T1000 (cell line): ENCODE measurements at regions not wholly inside any gene's neighbourhood (a gene's known extent, or its start where the extent isn't known, plus 50 kb on each side); places are given as distances from the start of the nearest gene placed in this dataset.

Experiments
- DNase-seq: peaks from one replicate; lab custom pipeline; 2025; ENCODE audit warnings: mixed read lengths; lab: John Stamatoyannopoulos, UW

DNA sequence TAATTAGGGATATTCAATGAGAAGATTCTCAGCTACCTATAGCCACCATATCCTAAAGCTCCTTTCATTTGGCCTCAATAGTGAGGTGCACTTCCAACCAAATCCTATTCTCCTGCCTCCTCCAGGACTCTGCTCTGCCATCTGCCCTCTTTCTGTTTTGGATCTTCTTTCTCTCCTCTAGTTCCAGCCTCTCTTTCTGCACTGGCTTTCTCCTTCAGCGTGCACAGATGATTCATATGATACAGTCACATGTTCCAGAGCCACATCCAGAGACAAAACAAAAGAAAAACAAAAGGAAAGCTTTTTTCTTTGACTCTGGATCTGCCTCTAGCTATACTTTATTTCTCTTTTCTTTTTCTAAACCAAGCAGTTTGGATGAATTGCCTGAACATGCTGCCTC, 531.9 kb upstream of the MAN1A1 start:
- DNase-seq = no peak

DNA sequence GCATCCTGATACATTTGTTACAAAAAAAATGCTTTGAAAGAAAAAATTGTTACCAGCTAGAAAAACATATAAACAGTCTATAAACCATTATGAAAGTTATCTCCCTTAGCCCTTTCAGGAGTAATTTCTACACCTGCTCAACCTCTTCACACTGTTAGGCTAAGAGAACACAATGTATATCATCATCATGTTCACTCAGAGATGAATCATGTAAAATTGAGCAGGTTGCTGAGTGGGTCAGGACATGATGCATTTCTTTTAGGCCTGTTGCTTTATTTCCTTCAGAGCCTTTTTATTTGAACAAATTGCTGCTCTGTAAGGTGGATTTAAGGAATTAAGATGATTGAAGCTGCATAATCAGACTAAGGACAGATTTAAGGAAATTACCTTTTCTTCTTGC, 531.3 kb upstream of the MAN1A1 start:
- no peak for DNase-seq

DNA sequence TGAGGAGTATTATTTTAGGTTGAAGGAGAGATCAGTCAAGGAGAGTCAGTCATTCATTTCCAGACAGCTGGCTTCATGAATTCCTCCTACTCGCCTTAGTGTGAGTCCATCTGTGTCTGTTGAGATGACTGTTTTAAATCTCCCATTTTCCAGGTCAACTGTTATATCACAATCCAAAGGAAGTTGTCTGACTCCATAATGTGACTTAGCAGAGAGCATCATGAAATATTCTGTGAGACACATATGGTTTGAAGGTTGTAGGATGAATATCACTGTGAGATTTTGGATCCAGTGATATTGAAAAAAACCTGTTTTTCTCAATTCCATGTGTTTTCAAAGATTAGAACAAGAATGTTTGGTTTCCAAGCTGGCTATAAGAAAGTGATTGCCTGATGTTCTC, 530.2 kb upstream of the MAN1A1 start:
- no peak for DNase-seq

DNA sequence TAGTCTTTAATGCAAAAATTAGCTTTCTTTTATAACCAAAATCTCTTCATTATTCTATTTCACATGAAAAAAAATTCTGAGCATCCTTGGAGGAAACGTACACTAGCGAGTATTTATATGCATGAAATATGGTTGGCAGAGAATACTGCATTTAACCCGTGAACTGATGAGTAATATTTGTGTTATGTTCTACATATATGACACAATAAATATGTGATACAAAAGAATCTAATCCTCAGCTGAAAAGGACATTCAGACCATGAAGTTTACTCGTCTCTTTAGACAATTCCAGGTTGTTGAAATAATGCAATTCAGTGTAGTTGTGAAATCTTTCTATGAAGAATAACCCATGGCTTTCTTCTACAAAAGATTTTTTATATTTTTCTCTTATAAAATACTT, 524.8 kb upstream of the MAN1A1 start:
- no peak for DNase-seq

DNA sequence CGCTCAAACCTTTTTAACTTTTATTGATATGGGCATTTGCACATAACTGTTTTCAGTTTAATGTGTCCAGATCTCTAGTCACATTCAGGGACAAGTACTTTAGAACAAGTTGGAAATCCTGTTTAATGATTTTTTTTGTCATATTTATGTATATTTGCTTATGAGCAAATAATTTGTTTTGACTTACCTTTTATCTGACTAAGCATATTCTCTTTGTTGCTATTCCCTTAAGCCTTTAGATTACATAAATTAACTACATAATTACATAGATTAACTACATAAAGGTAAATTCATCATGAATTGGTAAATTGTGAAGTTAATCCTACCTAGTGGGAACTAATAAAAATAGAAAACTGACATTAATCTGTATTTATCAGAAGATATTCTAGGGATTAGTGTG, 523.5 kb upstream of the MAN1A1 start:
- DNase-seq = no peak

DNA sequence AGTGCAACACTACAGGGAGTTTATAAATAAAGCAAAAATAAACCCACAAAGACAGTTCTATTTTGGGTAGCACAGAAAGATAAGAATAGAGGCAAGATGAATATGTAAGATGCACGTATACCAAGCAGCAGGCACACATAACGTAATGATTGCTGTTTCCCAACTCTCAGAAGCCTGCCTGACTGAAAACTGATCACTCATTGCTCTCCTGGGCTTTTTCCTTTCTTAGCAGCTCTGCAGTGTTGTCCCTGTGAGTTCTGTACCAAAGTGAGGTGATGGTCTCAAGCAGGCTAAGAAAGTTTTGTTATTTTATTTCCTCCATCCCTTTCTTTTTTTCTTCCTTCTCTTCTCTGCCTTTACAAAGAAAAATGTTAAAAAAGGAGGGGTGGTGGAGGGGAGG, 522.0 kb upstream of the MAN1A1 start:
- DNase-seq = no peak

DNA sequence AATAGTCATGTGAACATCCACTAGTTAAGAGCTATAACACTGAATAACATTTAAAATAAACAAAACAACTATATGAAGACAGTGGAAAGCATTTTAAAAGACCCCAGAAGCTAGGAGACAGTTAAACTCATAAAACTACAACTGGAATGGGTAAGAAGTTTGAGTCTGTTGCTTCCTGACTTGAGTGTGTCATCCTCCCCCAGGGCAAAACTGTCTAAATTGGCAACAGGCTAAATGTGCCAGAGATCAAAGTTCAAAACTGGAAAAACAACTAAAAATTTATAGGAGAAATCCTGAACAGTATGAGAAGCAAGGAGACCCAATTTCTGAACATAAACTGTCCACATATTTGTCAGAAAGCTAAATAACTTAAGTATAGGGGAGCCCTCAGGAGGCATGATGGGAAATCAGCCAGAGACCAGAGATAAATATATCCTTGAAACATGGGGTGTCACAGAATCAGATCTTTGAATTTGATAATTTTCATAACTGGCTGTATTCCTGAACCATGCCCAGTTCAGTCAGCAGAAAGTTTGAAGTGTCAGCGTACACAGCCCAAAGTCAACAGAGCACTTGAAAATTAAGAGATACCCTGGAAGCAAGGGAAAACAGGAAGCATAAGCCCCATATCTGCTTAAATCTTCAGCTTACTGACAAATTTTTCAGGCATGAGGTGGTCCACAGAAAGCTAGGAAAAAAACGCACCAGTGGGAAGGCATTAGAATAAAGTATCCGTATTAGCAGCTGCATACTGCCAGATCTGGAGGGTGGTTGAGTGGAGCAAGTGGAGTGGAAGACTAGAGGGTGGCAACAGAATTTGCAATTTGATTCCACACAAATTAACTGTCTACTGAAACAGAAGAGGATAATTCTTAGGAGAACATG, 516.1 kb upstream of the MAN1A1 start:
- peak; percentile 33 for DNase-seq

DNA sequence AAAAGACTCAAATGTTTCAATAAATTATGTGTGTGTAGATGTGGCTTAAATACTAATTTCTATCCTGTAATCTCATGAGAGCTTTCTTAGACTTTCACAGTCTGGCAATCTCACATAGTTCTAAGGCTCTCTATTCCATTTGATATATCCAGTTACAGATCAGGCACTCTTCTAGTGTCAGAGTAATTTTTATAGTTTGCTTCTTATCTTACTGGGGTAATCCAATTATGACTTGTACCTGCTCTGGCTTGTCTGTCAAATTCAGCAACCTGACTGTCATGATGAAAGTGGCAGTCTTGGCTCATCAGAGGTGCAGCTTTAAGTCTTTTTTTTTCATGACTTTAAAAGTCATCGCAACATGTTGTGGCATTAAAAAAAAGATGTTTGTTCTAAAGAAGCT, 513.2 kb upstream of the MAN1A1 start:
- no peak for DNase-seq

DNA sequence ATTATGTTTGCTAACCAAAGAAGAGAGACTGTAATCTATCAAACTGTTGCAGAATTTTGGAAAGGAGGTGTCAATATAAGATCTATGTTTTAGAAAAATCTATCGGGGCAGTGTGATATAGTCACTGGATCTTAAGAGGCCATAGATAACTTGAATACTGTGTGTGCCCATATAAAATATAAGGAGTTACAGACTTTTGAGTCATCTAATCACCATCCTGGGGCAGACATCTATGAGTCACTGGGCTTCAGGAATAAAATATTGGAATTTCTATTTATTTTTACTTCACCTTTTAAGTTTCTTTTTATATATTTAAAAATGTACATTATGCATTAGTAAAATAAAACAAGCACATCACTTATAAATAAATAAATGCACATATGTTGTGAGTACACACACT, 509.3 kb upstream of the MAN1A1 start:
- DNase-seq = no peak

DNA sequence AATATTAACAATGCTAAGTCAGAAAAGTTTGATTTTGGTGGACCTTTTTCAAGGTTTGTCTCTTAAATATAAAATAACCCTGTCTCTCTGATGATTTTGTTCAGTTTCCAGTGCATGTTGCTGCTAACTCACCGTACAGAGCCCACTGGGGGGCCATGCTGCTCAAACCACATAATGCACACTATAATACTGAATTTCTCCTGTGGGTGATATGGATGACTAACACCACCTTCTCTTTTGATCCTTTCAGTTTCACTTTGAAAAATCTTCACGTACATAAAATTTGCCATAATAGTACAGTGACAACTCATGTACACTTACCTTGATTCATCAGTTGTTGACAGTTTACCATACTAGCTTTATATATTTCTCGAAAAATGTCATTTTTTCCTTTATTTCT, 506.6 kb upstream of the MAN1A1 start:
- no peak for DNase-seq

DNA sequence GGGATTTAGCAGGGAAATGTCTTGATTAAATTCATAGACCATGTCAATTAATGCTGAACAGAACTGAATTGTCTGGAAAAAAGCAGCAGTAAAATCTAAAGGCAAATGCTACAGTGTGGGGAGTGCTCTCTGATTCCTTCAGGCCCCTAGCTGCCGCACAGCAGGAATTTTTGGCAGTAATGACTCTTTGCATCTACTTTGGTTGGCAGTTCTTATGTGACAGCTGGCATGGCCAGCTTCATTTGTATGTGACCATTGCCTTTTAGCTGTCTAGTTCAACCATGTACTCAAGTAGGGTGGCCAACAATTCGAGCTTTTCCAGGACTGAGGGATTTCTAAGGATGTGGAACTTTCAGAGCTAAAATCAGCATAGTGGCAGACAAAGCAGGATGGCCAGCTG, 499.1 kb upstream of the MAN1A1 start:
- no peak for DNase-seq

DNA sequence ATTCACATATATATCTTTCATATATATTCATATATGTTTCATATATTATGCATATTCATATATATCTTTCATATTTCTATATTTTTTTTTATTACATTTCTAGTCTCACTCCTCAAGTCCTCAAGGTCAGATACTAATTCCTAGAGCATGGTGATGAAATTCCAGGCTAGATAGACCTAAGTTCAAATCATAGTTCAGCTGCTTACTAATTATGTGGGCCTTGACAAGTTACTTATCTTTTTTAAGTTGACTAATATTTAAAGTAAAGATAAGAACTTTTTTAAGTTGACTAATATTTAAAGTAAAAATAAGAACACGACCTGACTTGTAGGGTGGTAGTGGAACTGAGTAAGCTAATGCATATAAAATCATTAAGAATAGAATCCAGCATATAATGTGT, 495.6 kb upstream of the MAN1A1 start:
- no peak for DNase-seq

DNA sequence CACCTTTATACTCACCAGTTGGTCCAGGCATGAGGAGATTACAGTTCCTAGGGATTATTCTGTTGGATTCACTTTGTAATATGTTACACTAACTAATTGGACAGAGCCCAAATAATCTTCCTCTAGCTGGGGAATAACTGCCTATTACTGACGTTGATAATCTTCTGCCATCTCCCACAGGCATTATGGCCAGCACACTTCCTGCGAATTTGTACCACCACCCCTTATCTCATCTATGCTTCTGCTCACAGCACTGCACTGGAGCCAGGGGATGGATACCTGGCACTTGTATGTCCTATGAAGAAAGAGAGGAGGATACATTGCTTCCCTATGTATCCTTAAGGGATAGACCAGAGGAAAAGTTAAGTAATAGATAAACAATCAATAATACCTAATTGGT, 494.8 kb upstream of the MAN1A1 start:
- DNase-seq = no peak

DNA sequence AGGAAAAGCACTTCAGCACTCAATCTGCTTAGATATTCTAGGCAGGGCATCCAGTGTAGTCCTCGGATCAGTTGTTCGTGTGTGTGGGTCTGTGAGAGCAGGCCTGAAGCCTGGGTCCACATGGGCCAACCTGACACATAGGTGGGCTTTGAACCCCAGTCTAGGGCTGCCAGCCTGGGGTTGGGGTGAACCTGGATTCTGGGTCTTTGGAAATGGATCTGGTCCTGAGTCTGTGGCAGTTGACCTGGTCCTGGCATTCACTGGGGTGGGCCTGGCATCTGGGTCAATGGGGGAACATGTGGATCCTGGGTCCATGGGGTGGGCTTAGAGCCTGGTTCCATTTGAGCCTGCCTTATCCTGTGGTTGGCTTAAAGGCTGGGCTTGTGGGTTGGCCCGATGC, 492.6 kb upstream of the MAN1A1 start:
- DNase-seq = no peak

DNA sequence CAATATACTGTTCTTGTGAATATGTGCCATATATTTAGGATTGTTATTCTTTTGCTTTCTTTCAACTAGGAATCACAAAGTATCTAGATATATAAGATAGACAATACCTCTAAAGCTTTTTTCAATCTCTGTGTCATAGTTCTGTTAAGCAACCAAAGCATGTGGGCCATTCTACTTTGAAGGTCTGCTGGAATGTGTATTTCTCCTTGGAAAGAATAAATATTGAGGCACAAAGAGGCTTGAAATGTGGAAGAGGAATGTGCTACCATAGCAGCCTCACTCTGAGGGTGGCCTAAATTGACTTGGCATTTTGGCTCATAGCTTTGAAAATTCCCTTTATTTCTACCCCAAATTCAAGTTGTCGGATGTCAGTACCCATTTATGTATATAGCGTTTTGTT, 488.5 kb upstream of the MAN1A1 start:
- DNase-seq = no peak

DNA sequence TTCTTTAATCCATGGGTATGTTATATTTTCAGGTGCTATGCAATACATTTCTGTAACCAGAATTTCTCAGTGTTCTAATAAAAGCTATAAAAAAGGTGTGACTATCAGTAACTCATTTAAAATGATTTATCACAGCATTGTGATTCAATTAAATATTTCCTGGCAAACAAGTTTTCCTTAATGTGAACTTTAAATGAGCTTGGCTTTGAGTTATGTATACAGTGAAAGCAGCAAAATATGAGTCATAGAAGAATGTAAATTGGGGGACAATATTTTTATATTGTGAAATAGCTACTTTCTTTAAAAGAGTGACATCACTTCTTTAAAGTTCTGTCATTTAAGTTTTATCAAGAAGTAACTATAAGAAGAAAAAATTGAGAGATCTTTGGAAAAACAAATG, 484.9 kb upstream of the MAN1A1 start:
- DNase-seq = no peak

DNA sequence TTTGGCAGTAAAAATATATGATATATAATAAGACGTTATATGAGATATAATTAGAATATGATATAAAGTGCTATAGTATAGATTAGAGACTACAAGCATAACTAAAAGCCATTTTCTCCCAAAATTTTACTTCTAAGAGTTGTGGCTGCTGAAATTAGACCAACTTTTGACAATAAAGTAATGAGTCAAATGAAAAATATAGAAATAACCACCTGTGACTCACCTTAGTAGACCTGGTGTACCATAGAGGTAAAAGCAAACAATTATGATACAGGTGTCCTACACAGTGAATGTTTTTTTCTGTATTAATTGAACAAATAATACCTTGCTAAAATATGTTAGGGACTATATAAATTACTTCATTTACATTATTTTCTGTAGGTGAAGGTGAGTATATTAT, 482.9 kb upstream of the MAN1A1 start:
- DNase-seq = no peak

DNA sequence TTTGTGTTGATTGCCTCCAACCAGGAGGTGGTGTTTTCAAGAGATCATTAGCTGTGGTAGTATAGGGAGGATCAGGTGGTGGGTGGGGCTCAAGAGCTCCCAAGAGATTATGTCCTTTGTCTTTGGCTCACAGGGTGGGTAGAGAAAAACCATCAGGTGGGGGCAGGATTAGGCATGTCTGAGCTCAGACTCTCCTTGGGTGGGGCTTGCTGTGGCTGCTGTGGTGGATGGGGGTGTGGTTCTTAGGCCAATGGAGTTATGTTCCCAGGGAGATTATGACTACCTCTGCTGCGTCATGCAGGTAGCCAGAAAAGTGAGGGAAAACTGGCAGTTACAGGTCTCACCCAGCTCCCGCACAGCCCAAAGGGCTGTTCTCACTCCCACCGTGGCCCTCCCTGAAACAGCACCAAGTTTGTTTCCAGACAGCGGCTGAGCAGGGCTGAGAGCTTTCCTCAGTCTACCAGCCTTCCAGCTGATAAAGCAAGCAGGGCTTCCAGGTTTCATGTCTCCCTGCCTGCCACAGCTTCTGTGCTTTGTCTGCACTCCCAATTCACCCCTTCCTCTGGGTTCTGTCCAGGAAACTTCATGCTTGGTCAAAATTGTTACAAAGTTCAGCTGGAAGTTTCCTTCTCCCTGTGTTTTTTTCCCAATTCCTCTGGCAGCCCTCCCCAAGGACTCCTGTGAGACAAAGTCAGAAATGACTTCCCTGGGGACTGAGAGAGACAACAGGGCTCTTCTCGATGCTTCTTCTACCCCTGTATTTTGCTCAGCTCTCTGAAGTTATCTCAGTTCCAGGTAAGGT, 481.1 kb upstream of the MAN1A1 start:
- DNase-seq = no peak

DNA sequence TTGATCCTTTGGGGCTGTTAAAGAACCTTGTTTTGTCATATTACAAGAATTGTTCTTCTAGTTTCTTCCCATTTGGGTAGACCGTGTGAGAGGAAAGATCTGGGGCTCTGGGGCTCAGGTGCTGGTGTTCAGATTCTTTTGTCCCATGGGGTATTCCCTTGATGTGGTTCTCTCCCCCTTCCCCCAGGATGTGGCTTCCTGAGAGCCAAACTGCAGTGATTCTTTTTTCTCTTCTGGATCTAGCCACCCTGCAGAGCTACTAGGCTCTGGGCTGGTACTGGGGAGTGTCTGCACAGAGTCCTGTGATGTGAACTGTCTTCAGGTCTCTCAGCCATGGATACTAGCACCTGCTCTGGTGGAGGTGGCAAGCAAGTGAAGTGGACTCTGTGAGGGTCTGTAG, 480.5 kb upstream of the MAN1A1 start:
- DNase-seq = no peak

DNA sequence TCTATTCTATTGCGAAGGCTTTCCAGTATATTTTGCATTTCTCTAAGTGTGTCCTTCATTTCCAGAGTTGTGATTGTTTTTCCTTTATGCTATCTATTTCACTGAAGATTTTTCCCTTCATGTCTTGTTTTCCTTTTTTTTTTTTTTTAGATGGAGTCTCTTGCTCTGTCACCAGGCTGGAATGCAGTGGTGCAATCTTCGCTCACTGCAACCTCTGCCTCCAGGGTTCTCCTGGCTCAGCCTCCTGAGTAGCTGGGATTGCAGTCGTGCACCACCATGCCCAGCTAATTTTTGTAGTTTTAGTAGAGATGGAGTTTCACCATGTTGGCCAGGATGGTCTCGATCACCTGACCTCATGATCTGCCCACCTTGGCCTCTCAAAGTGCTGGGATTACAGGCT, 479.9 kb upstream of the MAN1A1 start:
- DNase-seq = peak; percentile 27

DNA sequence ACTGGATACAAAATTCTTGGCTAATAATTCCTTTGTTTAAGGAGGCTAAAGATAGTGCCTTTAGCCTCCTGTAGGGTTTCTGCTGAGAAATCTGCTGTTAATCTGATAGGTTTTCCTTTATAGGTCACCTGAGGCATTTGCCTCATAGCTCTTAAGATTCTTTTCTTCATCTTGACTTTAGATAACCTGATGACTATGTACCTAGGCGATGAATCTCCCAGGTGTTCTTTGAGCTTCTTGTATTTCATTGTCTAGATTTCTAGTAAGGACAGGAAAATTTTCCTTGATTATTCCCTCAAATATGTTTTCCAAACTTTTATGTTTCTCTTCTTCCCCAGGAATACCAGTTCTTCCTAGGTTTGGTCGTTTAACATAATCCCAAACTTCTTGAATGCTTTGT, 479.4 kb upstream of the MAN1A1 start:
- no peak for DNase-seq

DNA sequence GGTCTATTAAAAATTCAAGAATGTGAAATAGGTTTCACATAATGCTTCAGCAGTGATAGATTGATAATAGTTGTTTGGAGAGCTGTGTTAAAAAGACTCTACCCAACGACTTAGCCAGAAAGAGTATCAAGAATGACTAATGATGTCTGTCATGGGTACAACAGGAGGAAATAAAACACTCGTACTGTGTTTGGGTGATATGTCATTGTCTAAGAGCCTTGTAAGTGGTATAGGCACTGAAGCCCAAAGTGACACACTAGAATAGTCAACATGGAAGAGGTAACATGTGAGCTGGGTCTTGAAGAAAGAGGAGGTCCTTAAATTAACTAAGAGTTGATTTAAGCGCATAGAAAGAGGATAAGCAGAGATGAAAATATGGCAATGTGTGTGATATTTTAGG, 471.8 kb upstream of the MAN1A1 start:
- DNase-seq = no peak

DNA sequence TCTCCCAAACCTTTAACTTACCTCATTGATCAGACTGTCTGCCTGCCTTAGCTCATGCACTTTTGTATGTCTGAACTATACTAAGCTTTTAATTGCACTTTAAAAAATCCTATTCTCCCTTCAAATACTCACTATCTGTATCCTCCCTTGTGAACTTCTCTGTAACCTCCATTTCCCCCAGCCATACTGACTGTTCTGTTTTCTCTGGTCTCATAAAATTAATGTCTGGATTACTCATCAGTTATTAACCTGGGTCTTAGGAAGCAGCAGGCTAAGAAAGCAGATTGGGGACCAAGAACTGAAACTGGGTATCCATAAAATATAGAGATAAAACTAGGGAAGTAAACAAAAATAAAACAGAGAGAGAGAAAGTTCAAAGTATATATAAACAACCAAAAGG, 469.3 kb upstream of the MAN1A1 start:
- no peak for DNase-seq
